ENCODE measurements at regions not wholly inside any gene's neighbourhood (a gene's known extent, or its start where the extent isn't known, plus 50 kb on each side); places are given as distances from the start of the nearest gene placed in this dataset.
A peak's percentile ranks its signal among the peaks of the same experiment; 100 is the strongest.

DNA sequence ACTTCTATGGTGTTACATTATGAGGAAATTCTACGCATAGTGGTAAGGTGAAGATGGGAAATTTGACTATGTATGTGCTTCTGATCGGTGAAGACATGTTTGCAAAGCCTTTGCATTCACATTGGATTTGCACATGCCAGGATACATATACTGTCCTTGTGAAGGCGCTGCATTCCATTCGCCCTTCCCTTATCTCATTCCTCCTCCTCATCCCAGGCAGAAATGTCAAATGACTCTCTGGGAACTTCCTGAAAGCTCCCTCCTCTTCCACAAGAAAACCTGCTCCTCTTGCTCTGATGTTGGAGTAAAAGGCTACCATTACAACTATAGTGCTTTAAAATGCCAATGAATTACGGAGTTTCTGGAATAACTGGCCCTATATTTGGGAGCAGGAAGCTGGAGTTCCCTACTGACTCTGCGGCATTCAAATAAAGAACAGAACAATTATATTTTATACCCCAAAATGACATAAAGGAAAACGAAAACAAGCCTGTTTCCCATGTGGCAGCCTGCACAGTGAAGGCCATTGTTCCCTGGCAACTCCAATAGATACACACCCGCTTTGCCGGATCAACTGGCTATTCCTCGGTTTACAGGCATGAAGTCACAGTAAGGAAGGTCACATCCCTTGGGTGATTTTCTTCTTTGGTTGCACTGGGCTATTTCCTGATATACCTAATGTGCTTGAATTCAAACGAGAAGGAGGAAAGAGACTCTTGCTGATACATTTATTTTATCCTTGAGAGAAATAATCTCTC, 84.5 kb downstream of the AREG start (continued):
- TF ChIP-seq PPARA (CRISPR knock-in tag; IDR thresholded peaks at IDR 0.05; ENCODE audit: borderline replicate concordance) (no peak), BACH2 (CRISPR knock-in tag; IDR thresholded peaks at IDR 0.05; ENCODE audit: borderline replicate concordance) (no peak), ZNF565 (CRISPR knock-in tag; conservative IDR thresholded peaks at IDR 0.05; ENCODE audit: low read depth) (no peak), PATZ1 (CRISPR knock-in tag; IDR thresholded peaks at IDR 0.05; ENCODE audit: borderline replicate concordance) (no peak), POU6F1 (CRISPR knock-in tag; IDR thresholded peaks at IDR 0.05; ENCODE audit: borderline replicate concordance, low read depth) (no peak)

DNA sequence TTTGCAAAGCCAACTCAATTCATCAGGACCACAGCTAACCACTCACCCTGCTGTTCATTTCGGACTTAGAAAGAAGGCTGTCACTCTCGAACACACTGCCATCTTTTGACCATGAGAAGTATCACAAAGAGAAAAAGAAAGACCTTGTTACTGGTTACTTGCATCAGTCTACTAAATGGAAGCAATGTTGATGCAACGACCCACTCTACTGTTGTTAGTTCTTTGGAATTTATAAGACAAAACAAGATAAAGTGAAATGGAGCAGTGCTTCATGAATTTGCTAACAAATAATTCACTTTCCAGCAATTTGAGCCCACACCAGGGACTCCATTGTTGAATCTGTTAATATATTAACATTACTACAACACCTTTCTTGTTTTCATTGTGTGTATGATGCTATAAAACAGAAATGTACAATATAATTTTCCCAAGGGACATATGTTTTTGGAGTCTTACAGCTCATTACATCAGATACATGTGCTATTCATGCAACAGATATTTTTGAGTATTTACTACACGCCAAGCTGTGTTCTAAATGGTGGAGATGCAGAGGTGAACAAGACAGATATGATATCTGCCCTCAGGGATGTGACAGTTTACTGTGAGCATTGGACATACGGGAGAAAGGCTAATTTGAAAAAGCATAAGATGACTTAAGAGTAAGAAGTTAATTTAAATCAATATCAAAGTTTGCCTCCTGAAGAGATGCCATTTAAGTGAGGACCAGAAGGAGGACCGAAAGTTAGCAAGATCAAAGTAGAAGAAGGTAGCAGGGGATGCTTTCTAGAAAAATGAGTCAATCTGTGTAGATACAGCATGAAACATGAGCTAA, 87.2 kb downstream of the AREG start:
- TF ChIP-seq, protein P1, sequence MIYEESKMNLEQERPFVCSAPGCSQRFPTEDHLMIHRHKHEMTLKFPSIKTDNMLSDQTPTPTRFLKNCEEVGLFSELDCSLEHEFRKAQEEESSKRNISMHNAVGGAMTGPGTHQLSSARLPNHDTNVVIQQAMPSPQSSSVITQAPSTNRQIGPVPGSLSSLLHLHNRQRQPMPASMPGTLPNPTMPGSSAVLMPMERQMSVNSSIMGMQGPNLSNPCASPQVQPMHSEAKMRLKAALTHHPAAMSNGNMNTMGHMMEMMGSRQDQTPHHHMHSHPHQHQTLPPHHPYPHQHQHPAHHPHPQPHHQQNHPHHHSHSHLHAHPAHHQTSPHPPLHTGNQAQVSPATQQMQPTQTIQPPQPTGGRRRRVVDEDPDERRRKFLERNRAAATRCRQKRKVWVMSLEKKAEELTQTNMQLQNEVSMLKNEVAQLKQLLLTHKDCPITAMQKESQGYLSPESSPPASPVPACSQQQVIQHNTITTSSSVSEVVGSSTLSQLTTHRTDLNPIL (CRISPR knock-in tag; IDR thresholded peaks at IDR 0.05; ENCODE audit: low read depth): no peak
- no peak for TF ChIP-seq TSHZ2 (CRISPR knock-in tag; IDR thresholded peaks at IDR 0.05)
- peak; percentile 76 for ATAC-seq

DNA sequence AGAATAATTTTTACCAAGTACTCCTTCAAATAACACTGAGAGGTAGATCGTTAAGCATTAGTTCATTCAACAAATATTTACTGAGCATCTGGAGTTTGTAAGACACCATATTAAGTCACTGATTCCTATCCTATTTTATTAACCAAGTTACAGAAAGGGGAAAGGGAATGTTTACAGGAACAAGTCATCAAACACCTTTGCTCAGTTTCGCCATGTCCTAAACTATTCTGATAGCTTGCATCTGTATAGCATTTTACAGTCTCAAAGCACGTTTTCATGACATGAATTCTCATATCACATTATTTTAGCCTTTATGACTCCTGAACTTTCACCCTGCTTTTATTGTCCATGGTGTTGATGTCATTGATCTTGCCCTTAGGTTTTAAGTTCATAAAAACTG, 89.2 kb downstream of the AREG start:
- TF ChIP-seq ISL1 (CRISPR knock-in tag; IDR thresholded peaks at IDR 0.05): no peak
- TF ChIP-seq ESRRG (CRISPR knock-in tag; IDR thresholded peaks at IDR 0.05): no peak
- TF ChIP-seq ZNF565 (CRISPR knock-in tag; conservative IDR thresholded peaks at IDR 0.05; ENCODE audit: low read depth): no peak
- TF ChIP-seq SNAI2 (CRISPR knock-in tag; IDR thresholded peaks at IDR 0.05): no peak
- no peak for TF ChIP-seq RARB (CRISPR knock-in tag; IDR thresholded peaks at IDR 0.05)
- TF ChIP-seq TCF4 (CRISPR knock-in tag; IDR thresholded peaks at IDR 0.05; ENCODE audit: borderline replicate concordance): no peak
- TF ChIP-seq PPARA (CRISPR knock-in tag; IDR thresholded peaks at IDR 0.05; ENCODE audit: borderline replicate concordance): no peak
- no peak for TF ChIP-seq ZC3H10 (CRISPR knock-in tag; IDR thresholded peaks at IDR 0.05)
- no peak for TF ChIP-seq POU6F1 (CRISPR knock-in tag; IDR thresholded peaks at IDR 0.05; ENCODE audit: borderline replicate concordance, low read depth)
- no peak for TF ChIP-seq ZFP30 (CRISPR knock-in tag; IDR thresholded peaks at IDR 0.05)
- no peak for TF ChIP-seq TOX (CRISPR knock-in tag; IDR thresholded peaks at IDR 0.05; ENCODE audit: borderline replicate concordance)
- no peak for TF ChIP-seq BACH2 (CRISPR knock-in tag; IDR thresholded peaks at IDR 0.05; ENCODE audit: borderline replicate concordance)
- TF ChIP-seq ZNF8 (CRISPR knock-in tag; IDR thresholded peaks at IDR 0.05): no peak
- ATAC-seq: no peak

DNA sequence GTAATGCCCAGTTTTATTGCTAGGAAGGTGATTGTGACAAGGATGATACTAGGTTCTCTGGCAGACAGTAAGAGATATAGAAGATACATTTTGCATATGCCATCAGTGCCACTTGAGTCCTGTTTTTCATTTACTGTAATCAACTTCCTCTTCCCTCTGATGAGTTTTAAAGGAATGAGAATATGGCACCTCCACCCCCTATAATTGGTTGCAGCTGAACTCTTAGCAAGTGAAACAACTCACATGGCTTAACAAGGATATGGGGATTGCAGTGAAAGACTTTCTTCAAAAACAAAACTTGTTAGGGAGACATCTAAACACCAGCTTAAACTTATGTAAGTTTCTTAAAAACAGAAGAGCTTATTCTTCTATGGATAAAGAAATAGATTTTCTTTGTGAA, 90.0 kb downstream of the AREG start:
- TF ChIP-seq CSDC2 (CRISPR knock-in tag; IDR thresholded peaks at IDR 0.05): no peak
- TF ChIP-seq ISL1 (CRISPR knock-in tag; IDR thresholded peaks at IDR 0.05): no peak
- no peak for TF ChIP-seq ESRRG (CRISPR knock-in tag; IDR thresholded peaks at IDR 0.05)
- TF ChIP-seq POU6F1 (CRISPR knock-in tag; IDR thresholded peaks at IDR 0.05; ENCODE audit: borderline replicate concordance, low read depth): no peak
- no peak for TF ChIP-seq PATZ1 (CRISPR knock-in tag; IDR thresholded peaks at IDR 0.05; ENCODE audit: borderline replicate concordance)
- no peak for TF ChIP-seq BACH2 (CRISPR knock-in tag; IDR thresholded peaks at IDR 0.05; ENCODE audit: borderline replicate concordance)
- no peak for TF ChIP-seq SNAI2 (CRISPR knock-in tag; IDR thresholded peaks at IDR 0.05)
- no peak for TF ChIP-seq GLIS3 (CRISPR knock-in tag; IDR thresholded peaks at IDR 0.05)
- TF ChIP-seq ARNTL (CRISPR knock-in tag; IDR thresholded peaks at IDR 0.05; ENCODE audit: borderline replicate concordance, low read depth): no peak
- no peak for TF ChIP-seq RARB (CRISPR knock-in tag; IDR thresholded peaks at IDR 0.05)
- TF ChIP-seq ZC3H10 (CRISPR knock-in tag; IDR thresholded peaks at IDR 0.05): no peak
- no peak for TF ChIP-seq ZNF70 (CRISPR knock-in tag; IDR thresholded peaks at IDR 0.05)
- ATAC-seq: no peak

Measured in SK-N-SH treated with all-trans-retinoic acid at 6 μM for 48 hours (cell line).